Epithelial cell of proximal tubule (primary cell): ENCODE measurements at regions not wholly inside any gene's neighbourhood (a gene's known extent, or its start where the extent isn't known, plus 50 kb on each side); places are given as distances from the start of the nearest gene placed in this dataset.

Experiments
- DNase-seq: peaks from one replicate; pipeline ENCODE4 v3.0.0-alpha.2; 2011; ENCODE audit warnings: low read depth
- H3K4me3 ChIP-seq: 2 replicates; pipeline ENCODE4 v1.5.1; 2011; ENCODE audit warnings: low read depth, mild to moderate bottlenecking, low read length
- CTCF ChIP-seq: conservative IDR thresholded peaks from 2 replicates; pipeline ENCODE4 v1.5.1; 2012; ENCODE audit warnings: low read depth, mild to moderate bottlenecking, low read length

DNA sequence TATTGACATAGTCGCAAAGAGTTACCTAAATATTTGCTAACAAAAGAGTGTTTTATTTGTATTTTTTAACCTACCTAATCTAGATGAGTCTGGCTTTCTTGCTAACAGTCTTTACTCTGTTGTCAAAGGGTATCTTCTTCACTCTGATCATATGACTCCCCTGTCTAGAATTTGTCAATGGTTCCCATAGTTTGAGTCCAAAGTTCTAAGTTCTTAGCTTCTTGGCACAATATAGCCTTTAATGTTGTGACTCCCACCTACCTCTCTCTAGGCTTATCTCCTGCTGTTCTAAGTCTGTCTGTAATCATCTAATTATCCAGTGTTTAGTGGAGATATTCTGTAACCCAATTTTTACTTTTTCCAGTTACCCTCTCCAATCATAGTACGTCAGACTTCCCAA lies 104.3 kb upstream of the PDE3A start:
- H3K4me3 ChIP-seq, result no peak overlapping the region
- no peak for DNase-seq
- no peak for TF ChIP-seq CTCF

GRCh38 chr12:20264608-20265114 lies 103.7 kb upstream of the PDE3A start:
- no peak for TF ChIP-seq CTCF
- no peak for DNase-seq
- no peak overlapping the region for H3K4me3 ChIP-seq

- H3K4me3 ChIP-seq, result no peak overlapping the region
- no peak for DNase-seq
- no peak for TF ChIP-seq CTCF
These were observed 100.1 kb upstream of the PDE3A start for GRCh38 chr12:20268121-20268732.

DNA sequence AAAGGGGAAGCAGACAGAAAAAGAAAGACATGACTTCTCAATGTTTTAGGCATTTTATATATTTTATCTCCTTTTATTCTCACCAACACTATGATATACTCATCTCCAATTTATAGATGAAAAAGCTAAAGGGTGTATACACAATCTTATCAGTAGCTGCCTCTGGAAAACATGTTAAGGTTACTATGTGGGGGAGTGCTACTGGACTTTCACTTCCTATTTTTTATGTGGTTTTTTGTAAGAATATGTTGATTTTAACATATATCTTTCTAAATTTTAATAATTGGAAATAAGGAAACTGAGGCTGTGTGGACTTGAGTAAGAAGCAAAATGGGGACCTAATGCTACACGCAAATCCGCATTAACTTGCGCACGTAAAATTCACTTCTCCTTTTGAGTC lies 99.6 kb upstream of the PDE3A start:
- no peak for DNase-seq
- no peak for TF ChIP-seq CTCF
- no peak overlapping the region for H3K4me3 ChIP-seq

DNA sequence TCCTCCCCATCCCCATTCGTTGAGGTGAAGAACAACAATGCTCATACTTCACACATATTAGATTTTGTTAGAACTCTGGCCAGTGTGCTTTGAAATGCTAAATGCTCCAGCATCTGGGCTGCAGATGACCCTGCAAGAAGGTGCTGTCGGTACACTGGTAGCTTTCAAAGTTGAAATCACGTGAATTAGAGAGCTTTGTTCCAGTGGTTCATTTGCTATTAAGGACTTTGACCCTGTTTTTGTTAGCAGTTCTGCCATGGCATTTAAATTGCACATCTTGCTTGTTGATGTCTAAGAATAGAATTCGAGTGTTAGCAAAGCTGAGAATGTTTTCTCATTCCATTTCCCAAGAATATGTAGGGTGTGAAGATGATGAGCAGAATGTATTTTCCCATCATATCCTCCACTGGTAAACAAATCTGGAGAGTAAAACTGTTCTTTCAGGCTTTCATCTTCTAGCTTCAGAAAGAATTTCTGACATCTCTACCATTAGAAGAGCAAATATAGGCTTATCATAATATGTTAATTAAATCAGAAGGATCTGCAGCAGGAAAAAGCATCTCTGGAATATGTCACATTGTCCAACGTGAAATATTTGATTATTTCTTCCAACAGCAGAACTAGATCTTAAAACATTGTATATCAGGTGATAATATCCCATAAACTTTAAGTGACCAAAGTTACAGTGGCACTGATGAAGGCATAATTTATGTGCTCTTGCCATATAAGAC lies 98.8 kb upstream of the PDE3A start:
- DNase-seq, result no peak
- TF ChIP-seq CTCF, result no peak
- no peak overlapping the region for H3K4me3 ChIP-seq

GRCh38 chr12:20270557-20270956 lies 97.8 kb upstream of the PDE3A start:
- H3K4me3 ChIP-seq, result no peak overlapping the region
- DNase-seq, result no peak
- no peak for TF ChIP-seq CTCF

- no peak for TF ChIP-seq CTCF
- no peak for DNase-seq
- no peak overlapping the region for H3K4me3 ChIP-seq
These were observed 96.2 kb upstream of the PDE3A start for GRCh38 chr12:20272161-20272560.
